SK-N-SH (cell line): ENCODE measurements at regions not wholly inside any gene's neighbourhood (a gene's known extent, or its start where the extent isn't known, plus 50 kb on each side); places are given as distances from the start of the nearest gene placed in this dataset.

Experiments
- CTCF ChIA-PET: fragments of 300-600, 350-600 bp; formaldehyde crosslinking; extraction: SDS; loops from one replicate; lab custom pipeline; 2021; lab: Yijun Ruan, JAX
- POLR2A ChIA-PET: fragments of 350-600 bp; sonication (Branson Sonifier 250); formaldehyde crosslinking; extraction: SDS; loops from one replicate; lab custom pipeline; 2020; ENCODE audit warnings: antibody characterized with exemption, inconsistent platforms; lab: Yijun Ruan, JAX
- DNase-seq: peaks from one replicate; pipeline ENCODE4 v3.0.0; 2012
- H2AFZ ChIP-seq: fragments of 200-600 bp; sonication (generic); 2 replicates; pipeline ENCODE4 v1.8.1; 2016; ENCODE audit warnings: antibody characterized with exemption, mild to moderate bottlenecking, low read depth
- H3F3A ChIP-seq: fragments of 200-600 bp; sonication (generic); replicated peaks from 2 replicates; pipeline ENCODE3; 2016; ENCODE audit warnings: antibody characterized with exemption, mild to moderate bottlenecking; ENCODE audit not compliant: insufficient read depth
- H3K27ac ChIP-seq, 2 experiments: fragments of 200-500 bp in 1 of 2; fragments of 200-600 bp in 1 of 2; sonication (Bioruptor generic) in 1 of 2; sonication (generic), shearing (Covaris generic) in 1 of 2; 2 replicates each; pipeline versions ENCODE4 v1.5.1 to v1.6.1; 2014 to 2016; ENCODE audit warnings: low read depth in 2 of 2, inconsistent platforms in 1 of 2, low read length in 1 of 2, mild to moderate bottlenecking in 1 of 2, mixed read lengths in 1 of 2
- H3K27me3 ChIP-seq: fragments of 200-600 bp; sonication (generic), shearing (Covaris generic); 2 replicates; pipeline ENCODE4 v1.6.1; 2016; ENCODE audit warnings: mixed run types; ENCODE audit not compliant: insufficient read depth
- H3K36me3 ChIP-seq, 2 experiments: fragments of 200-500 bp in 1 of 2; fragments of 200-600 bp in 1 of 2; sonication (Bioruptor generic) in 1 of 2; sonication (generic) in 1 of 2; replicated peaks in 1 of 2; 2 replicates each; pipeline versions ENCODE3 to v1.5.1; 2014 to 2016; ENCODE audit warnings: low read length in 1 of 2, mild to moderate bottlenecking in 1 of 2; ENCODE audit not compliant: insufficient read depth in 2 of 2, control insufficient read depth in 1 of 2
- H3K4me1 ChIP-seq, 2 experiments: fragments of 200-500 bp in 1 of 2; fragments of 200-600 bp in 1 of 2; sonication (Bioruptor generic) in 1 of 2; sonication (generic), shearing (Covaris generic) in 1 of 2; 2 replicates each; pipeline versions ENCODE4 v1.5.1 to v1.6.1; 2014 to 2016; ENCODE audit warnings: low read depth in 1 of 2, low read length in 1 of 2, mixed run types in 1 of 2; ENCODE audit not compliant: insufficient read depth in 2 of 2, control insufficient read depth in 1 of 2
- H3K4me2 ChIP-seq: fragments of 200-600 bp; sonication (generic), shearing (Covaris generic); 2 replicates; pipeline ENCODE4 v1.6.1; 2017; ENCODE audit warnings: mixed run types
- H3K4me3 ChIP-seq, 2 experiments: fragments of 200-500 bp in 1 of 2; fragments of 200-600 bp in 1 of 2; sonication (Bioruptor generic) in 1 of 2; sonication (generic), shearing (Covaris generic) in 1 of 2; 2 replicates each; pipeline versions ENCODE4 v1.5.1 to v1.8.1; 2014 to 2016; ENCODE audit warnings: low read depth in 2 of 2, inconsistent platforms in 1 of 2, low read length in 1 of 2, mild to moderate bottlenecking in 1 of 2, mixed read lengths in 1 of 2, moderate library complexity in 1 of 2
- H3K79me2 ChIP-seq: fragments of 200-600 bp; sonication (generic); 2 replicates; pipeline ENCODE4 v1.8.1; 2017; ENCODE audit warnings: mild to moderate bottlenecking; ENCODE audit not compliant: insufficient read depth
- H3K9ac ChIP-seq: fragments of 200-600 bp; sonication (generic); 2 replicates; pipeline ENCODE4 v1.6.1; 2017; ENCODE audit warnings: mixed run types
- H3K9me2 ChIP-seq: fragments of 200-600 bp; sonication (generic); 2 replicates; pipeline ENCODE4 v1.6.1; 2017; ENCODE audit warnings: mixed run types
- H3K9me3 ChIP-seq: fragments of 200-600 bp; sonication (generic); 2 replicates; pipeline ENCODE4 v1.6.1; 2017; ENCODE audit warnings: mixed run types, mild to moderate bottlenecking, moderate library complexity
- H4K20me1 ChIP-seq: fragments of 200-600 bp; sonication (generic); 2 replicates; pipeline ENCODE4 v1.6.1; 2017; ENCODE audit warnings: mild to moderate bottlenecking, mixed run types; ENCODE audit not compliant: insufficient read depth
- CHD2 ChIP-seq: fragments of 150-350 bp; IDR thresholded peaks from 2 replicates; pipeline ENCODE4 v1.6.1; 2018; ENCODE audit warnings: low read length; ENCODE audit not compliant: partially characterized antibody
- ELF1 ChIP-seq: IDR thresholded peaks from 2 replicates; pipeline ENCODE4 v1.4.0; 2012
- EP300 ChIP-seq, 2 experiments: IDR thresholded peaks; 2 replicates each; pipeline versions ENCODE4 v1.4.0 to v1.6.1; 2012; ENCODE audit warnings: borderline replicate concordance in 1 of 2, low read depth in 1 of 2, low read length in 1 of 2
- EZH2phosphoT487 ChIP-seq: fragments of 200-600 bp; sonication (generic); IDR thresholded peaks from 2 replicates; pipeline ENCODE4 v1.6.1; 2017; ENCODE audit warnings: low read depth, mixed run types, mild to moderate bottlenecking, antibody characterized with exemption, moderate library complexity, borderline replicate concordance
- FOSL2 ChIP-seq: IDR thresholded peaks from 2 replicates; pipeline ENCODE4 v1.4.0; 2012; ENCODE audit warnings: low read depth, mild to moderate bottlenecking, moderate library complexity, borderline replicate concordance
- FOXJ3 ChIP-seq: sonication (generic); formaldehyde crosslinking; IDR thresholded peaks from 2 replicates; pipeline ENCODE4 v1.5.1; 2020; ENCODE audit warnings: mild to moderate bottlenecking, missing genetic modification reagents
- FOXM1 ChIP-seq: IDR thresholded peaks from 2 replicates; pipeline ENCODE4 v1.4.0; 2012; ENCODE audit warnings: low read depth, mild to moderate bottlenecking
- GABPA ChIP-seq: IDR thresholded peaks from 2 replicates; pipeline ENCODE4 v1.4.0; 2012; ENCODE audit warnings: low read depth, mild to moderate bottlenecking
- JUND ChIP-seq: IDR thresholded peaks from 2 replicates; pipeline ENCODE4 v1.4.0; 2012
- MEF2A ChIP-seq: IDR thresholded peaks from 2 replicates; pipeline ENCODE4 v1.4.0; 2012; ENCODE audit warnings: low read depth, borderline replicate concordance
- NFIC ChIP-seq: IDR thresholded peaks from 2 replicates; pipeline ENCODE4 v1.4.0; 2012; ENCODE audit warnings: borderline replicate concordance
- NRF1 ChIP-seq: IDR thresholded peaks from 2 replicates; pipeline ENCODE4 v1.6.1; 2012; ENCODE audit warnings: low read depth, mild to moderate bottlenecking, low read length
- POLR2AphosphoS5 ChIP-seq: IDR thresholded peaks from 2 replicates; pipeline ENCODE4 v1.6.1; 2012; ENCODE audit warnings: low read depth, low read length
- RAD21 ChIP-seq: IDR thresholded peaks from 2 replicates; pipeline ENCODE4 v1.6.1; 2012; ENCODE audit warnings: mild to moderate bottlenecking, low read length
- RCOR1 ChIP-seq: fragments of 150-350 bp; IDR thresholded peaks from 2 replicates; pipeline ENCODE4 v1.6.1; 2017; ENCODE audit warnings: antibody characterized with exemption, low read length
- RFX5 ChIP-seq: IDR thresholded peaks from 2 replicates; pipeline ENCODE4 v1.6.1; 2012; ENCODE audit warnings: mild to moderate bottlenecking, improper control_type of control experiment, low read length
- RXRA ChIP-seq: IDR thresholded peaks from 2 replicates; pipeline ENCODE4 v1.4.0; 2012; ENCODE audit warnings: low read depth, mild to moderate bottlenecking, borderline replicate concordance
- TAF1 ChIP-seq: IDR thresholded peaks from 2 replicates; pipeline ENCODE4 v1.6.1; 2012; ENCODE audit warnings: low read depth, mild to moderate bottlenecking, low read length, moderate library complexity, borderline replicate concordance
- TCF12 ChIP-seq: IDR thresholded peaks from 2 replicates; pipeline ENCODE4 v1.4.0; 2012
- TEAD4 ChIP-seq: IDR thresholded peaks from 2 replicates; pipeline ENCODE4 v1.4.0; 2012; ENCODE audit warnings: mild to moderate bottlenecking, borderline replicate concordance; ENCODE audit not compliant: insufficient read depth
- YY1 ChIP-seq: IDR thresholded peaks from 2 replicates; pipeline ENCODE4 v1.4.0; 2012; ENCODE audit warnings: low read depth, mild to moderate bottlenecking
- WGBS: methylation state at CpG from one replicate; pipeline ENCODE4 v1.1.6; 2017; ENCODE audit warnings: low lambda C conversion rate; 5-methylcytosine and 5-hydroxymethylcytosine counted together
- TF ChIP-seq, protein P1 (sequence below): IDR thresholded peaks from 2 replicates; pipeline ENCODE4 v1.4.0; 2012; ENCODE audit warnings: low read depth, borderline replicate concordance
- TF ChIP-seq, protein P2 (sequence below): IDR thresholded peaks from 2 replicates; pipeline ENCODE4; 2012
- TF ChIP-seq, protein P3 (sequence below): IDR thresholded peaks from 2 replicates; pipeline ENCODE4 v1.4.0; 2012; ENCODE audit warnings: low read depth, borderline replicate concordance
- TF ChIP-seq, protein P4 (sequence below): fragments of 150-350 bp; IDR thresholded peaks from 2 replicates; pipeline ENCODE4 v1.6.1; 2016; ENCODE audit warnings: mild to moderate bottlenecking, low read depth, low read length

DNA sequence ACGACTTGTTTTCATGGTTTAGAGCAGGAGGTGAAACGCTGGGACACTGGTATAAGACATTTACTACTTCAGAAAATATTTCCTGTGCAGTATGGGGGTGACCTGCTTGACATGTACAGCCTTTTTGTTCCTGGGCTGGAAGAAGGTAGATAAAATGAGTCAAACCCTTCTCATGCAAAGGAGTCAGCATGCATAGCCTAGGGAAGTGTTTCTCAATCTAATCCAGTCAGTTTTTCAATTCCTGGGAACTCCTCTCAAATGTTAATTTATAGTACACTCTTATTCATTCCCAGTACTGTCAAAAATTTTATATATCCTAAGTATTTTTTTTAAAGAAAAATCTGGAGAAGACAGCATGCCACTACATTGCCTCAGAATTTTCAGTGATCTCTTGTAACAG, 154.7 kb upstream of the GUCY1A2 start:
- Histone ChIP-seq H3K27me3 (no peaks in the 10 kb centered on the region; the same call in 1 of the 2 replicates), H3K27ac (no peak overlapping the region), H3K4me3 (no peak overlapping the region), H3K9ac (no peak overlapping the region), H3K79me2 (no peaks in the 10 kb centered on the region), H3K9me3 (no peaks in the 10 kb centered on the region), H3K9me2 (no peaks in the 10 kb centered on the region), H4K20me1 (no peaks in the 10 kb centered on the region), H2AFZ (no peak overlapping the region), H3K4me2 (no peak overlapping the region), H3K36me3 (no peaks in the 10 kb centered on the region), H3K4me1 (no peaks in the 10 kb centered on the region), H3F3A (no peaks in the 10 kb centered on the region)
- DNase-seq = no peak
- TF ChIP-seq, protein P1, sequence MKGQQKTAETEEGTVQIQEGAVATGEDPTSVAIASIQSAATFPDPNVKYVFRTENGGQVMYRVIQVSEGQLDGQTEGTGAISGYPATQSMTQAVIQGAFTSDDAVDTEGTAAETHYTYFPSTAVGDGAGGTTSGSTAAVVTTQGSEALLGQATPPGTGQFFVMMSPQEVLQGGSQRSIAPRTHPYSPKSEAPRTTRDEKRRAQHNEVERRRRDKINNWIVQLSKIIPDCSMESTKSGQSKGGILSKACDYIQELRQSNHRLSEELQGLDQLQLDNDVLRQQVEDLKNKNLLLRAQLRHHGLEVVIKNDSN = no peak
- no peak for TF ChIP-seq GABPA
- TF ChIP-seq RFX5 = no peak
- TF ChIP-seq JUND = no peak
- no peak for TF ChIP-seq EZH2phosphoT487
- TF ChIP-seq, protein P2, sequence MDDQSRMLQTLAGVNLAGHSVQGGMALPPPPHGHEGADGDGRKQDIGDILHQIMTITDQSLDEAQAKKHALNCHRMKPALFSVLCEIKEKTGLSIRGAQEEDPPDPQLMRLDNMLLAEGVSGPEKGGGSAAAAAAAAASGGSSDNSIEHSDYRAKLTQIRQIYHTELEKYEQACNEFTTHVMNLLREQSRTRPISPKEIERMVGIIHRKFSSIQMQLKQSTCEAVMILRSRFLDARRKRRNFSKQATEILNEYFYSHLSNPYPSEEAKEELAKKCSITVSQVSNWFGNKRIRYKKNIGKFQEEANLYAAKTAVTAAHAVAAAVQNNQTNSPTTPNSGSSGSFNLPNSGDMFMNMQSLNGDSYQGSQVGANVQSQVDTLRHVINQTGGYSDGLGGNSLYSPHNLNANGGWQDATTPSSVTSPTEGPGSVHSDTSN = no peak
- no peak for TF ChIP-seq TAF1
- TF ChIP-seq TEAD4 = no peak
- no peak for TF ChIP-seq MEF2A
- TF ChIP-seq CHD2 = no peak
- no peak for TF ChIP-seq RCOR1
- no peak for TF ChIP-seq RAD21
- TF ChIP-seq YY1 = no peak
- 2% methylated on average over 2 of the region's 2 CpGs for WGBS
- CTCF ChIA-PET = no interaction called here
- POLR2A ChIA-PET = no interaction called here

DNA sequence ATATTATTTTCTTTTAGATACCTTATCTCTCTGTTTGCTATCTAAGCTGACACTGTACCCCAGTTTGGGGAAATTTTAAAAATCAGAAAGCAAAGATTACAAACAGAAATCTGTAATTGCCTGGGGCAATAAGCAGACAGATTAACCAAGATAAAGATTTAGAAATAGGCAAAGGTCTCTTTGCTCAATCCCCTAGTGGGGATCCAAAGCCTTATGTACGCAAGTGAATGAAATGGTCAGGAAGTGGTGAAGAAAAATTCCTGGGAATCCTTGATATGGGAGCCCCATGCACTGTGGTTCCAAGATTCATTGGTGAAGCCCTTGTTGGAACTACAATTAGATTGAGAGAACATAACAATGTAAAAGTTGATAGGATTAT, 139.5 kb upstream of the GUCY1A2 start:
- no peak overlapping the region for H3K4me3 ChIP-seq
- H2AFZ ChIP-seq = no peak overlapping the region
- H3K4me2 ChIP-seq = no peak overlapping the region
- POLR2A ChIA-PET = no interaction called here
- H4K20me1 ChIP-seq = no peaks in the 10 kb centered on the region
- TF ChIP-seq EP300 (IDR thresholded peaks at IDR 0.05; ENCODE audit: borderline replicate concordance in 1 of 2, low read depth in 1 of 2, low read length in 1 of 2) (no peak), CHD2 (no peak), RAD21 (no peak), NRF1 (no peak), TCF12 (no peak), FOXM1 (no peak), RXRA (no peak), YY1 (no peak), POLR2AphosphoS5 (no peak), RCOR1 (no peak), JUND (no peak), FOSL2 (no peak), TEAD4 (no peak), TAF1 (no peak), FOXJ3 (no peak), ELF1 (no peak), NFIC (no peak)
- TF ChIP-seq, protein P2 = no peak
- TF ChIP-seq, protein P3, sequence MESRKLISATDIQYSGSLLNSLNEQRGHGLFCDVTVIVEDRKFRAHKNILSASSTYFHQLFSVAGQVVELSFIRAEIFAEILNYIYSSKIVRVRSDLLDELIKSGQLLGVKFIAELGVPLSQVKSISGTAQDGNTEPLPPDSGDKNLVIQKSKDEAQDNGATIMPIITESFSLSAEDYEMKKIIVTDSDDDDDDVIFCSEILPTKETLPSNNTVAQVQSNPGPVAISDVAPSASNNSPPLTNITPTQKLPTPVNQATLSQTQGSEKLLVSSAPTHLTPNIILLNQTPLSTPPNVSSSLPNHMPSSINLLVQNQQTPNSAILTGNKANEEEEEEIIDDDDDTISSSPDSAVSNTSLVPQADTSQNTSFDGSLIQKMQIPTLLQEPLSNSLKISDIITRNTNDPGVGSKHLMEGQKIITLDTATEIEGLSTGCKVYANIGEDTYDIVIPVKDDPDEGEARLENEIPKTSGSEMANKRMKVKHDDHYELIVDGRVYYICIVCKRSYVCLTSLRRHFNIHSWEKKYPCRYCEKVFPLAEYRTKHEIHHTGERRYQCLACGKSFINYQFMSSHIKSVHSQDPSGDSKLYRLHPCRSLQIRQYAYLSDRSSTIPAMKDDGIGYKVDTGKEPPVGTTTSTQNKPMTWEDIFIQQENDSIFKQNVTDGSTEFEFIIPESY = no peak
- TF ChIP-seq, protein P4, sequence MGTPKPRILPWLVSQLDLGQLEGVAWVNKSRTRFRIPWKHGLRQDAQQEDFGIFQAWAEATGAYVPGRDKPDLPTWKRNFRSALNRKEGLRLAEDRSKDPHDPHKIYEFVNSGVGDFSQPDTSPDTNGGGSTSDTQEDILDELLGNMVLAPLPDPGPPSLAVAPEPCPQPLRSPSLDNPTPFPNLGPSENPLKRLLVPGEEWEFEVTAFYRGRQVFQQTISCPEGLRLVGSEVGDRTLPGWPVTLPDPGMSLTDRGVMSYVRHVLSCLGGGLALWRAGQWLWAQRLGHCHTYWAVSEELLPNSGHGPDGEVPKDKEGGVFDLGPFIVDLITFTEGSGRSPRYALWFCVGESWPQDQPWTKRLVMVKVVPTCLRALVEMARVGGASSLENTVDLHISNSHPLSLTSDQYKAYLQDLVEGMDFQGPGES = no peak
- TF ChIP-seq, all 33 proteins: peak for 0
- no peaks in the 10 kb centered on the region for H3K9me2 ChIP-seq
- CTCF ChIA-PET = interaction anchor here (0.7 kb wide), 1 partner anchor 67 kb away, joined by 4 read pairs; no protein-coding TSS in a partner anchor
- 0% methylated on average over 1 of the region's 1 CpG for WGBS
- no peaks in the 10 kb centered on the region for H3K27me3 ChIP-seq
- H3K9ac ChIP-seq = no peak overlapping the region
- no peak overlapping the region for H3K27ac ChIP-seq
- no peaks in the 10 kb centered on the region for H3F3A ChIP-seq
- no peaks in the 10 kb centered on the region for H3K4me1 ChIP-seq
- H3K79me2 ChIP-seq = no peaks in the 10 kb centered on the region
- H3K36me3 ChIP-seq = no peaks in the 10 kb centered on the region
- DNase-seq = no peak
- no peaks in the 10 kb centered on the region for H3K9me3 ChIP-seq
